Lower leg skin (tissue), 4 donors: ENCODE measurements at regions not wholly inside any gene's neighbourhood (a gene's known extent, or its start where the extent isn't known, plus 50 kb on each side); places are given as distances from the start of the nearest gene placed in this dataset.

Source experiments
- DNase-seq, 2 donors: peaks; one replicate each; pipeline ENCODE4 v3.0.0-alpha.2; 2019; ENCODE audit warnings: low spot score in 2 of 2
- H3K4me3 ChIP-seq: fragments of 200-600 bp; sonication (generic); 2 replicates; pipeline ENCODE4 v1.5.1; 2017; ENCODE audit warnings: mild to moderate bottlenecking, low read depth; ENCODE audit not compliant: poor library complexity, severe bottlenecking
- CTCF ChIP-seq, 3 donors: fragments of 450-650 bp; IDR thresholded peaks; one replicate each; pipeline ENCODE4 v1.5.1; 2016; ENCODE audit warnings: antibody characterized with exemption in 3 of 3, mild to moderate bottlenecking in 3 of 3, moderate library complexity in 2 of 3
- POLR2A ChIP-seq, 2 donors: fragments of 450-650 bp; IDR thresholded peaks; one replicate each; pipeline ENCODE4 v1.6.1; 2016 to 2017; ENCODE audit warnings: antibody characterized with exemption in 2 of 2, mild to moderate bottlenecking in 1 of 2, moderate library complexity in 1 of 2
- WGBS, 2 donors: methylation state at CpG; one replicate each; pipeline ENCODE4 v1.1.5; 2018; 5-methylcytosine and 5-hydroxymethylcytosine counted together
- intact Hi-C: fragments of 100-400 bp; cut with DNase I; formaldehyde crosslinking; loops from one replicate; pipeline ENCODE4 v1.15.0; 2023; ENCODE audit warnings: low total_unique reads

- no peak for DNase-seq
- WGBS, 2 donors, result 44 to 46% methylated on average over 3 of the region's 3 CpGs
- intact Hi-C loops, result no loop called here
- H3K4me3 ChIP-seq, result no peak overlapping the region
- TF ChIP-seq POLR2A (IDR thresholded peaks at IDR 0.05) (no peak), CTCF (IDR thresholded peaks at IDR 0.05) (no peak)
These were observed 225.6 kb downstream of the ASXL3 start for GRCh38 chr18:33803636-33804035.

GRCh38 chr18:33802955-33803354 lies 224.9 kb downstream of the ASXL3 start:
- WGBS, 2 donors, result 15 to 38% methylated on average over 2 of the region's 2 CpGs
- DNase-seq, result no peak
- no peak for TF ChIP-seq POLR2A (IDR thresholded peaks at IDR 0.05)
- no peak for TF ChIP-seq CTCF (IDR thresholded peaks at IDR 0.05)

More at GRCh38 chr18:33802955-33803354, 224.9 kb downstream of the ASXL3 start:
- intact Hi-C loops, result no loop called here
- no peak overlapping the region for H3K4me3 ChIP-seq
